KMS-11 (cell line): ENCODE measurements at regions not wholly inside any gene's neighbourhood (a gene's known extent, or its start where the extent isn't known, plus 50 kb on each side); places are given as distances from the start of the nearest gene placed in this dataset.

Experiments
- H2AFZ ChIP-seq: fragments of 200-600 bp; sonication (generic); 2 replicates; pipeline ENCODE4 v1.6.1; 2016; ENCODE audit warnings: antibody characterized with exemption, mixed run types, low read depth
- H3K27ac ChIP-seq: fragments of 200-600 bp; sonication (generic); 2 replicates; pipeline ENCODE4 v1.6.1; 2016; ENCODE audit warnings: mild to moderate bottlenecking, mixed run types
- H3K27me3 ChIP-seq: fragments of 200-600 bp; sonication (generic); 2 replicates; pipeline ENCODE4 v1.6.1; 2017; ENCODE audit warnings: mild to moderate bottlenecking, low read depth, mixed run types, moderate library complexity; ENCODE audit not compliant: insufficient read depth
- H3K36me3 ChIP-seq: fragments of 200-600 bp; sonication (generic); 2 replicates; pipeline ENCODE4 v1.6.1; 2017; ENCODE audit warnings: mild to moderate bottlenecking, mixed run types; ENCODE audit not compliant: insufficient read depth
- H3K4me1 ChIP-seq: fragments of 200-600 bp; sonication (generic); 2 replicates; pipeline ENCODE4 v1.6.1; 2016; ENCODE audit warnings: mild to moderate bottlenecking, low read depth, mixed run types; ENCODE audit not compliant: poor library complexity, severe bottlenecking
- H3K4me2 ChIP-seq: fragments of 200-600 bp; sonication (generic); 2 replicates; pipeline ENCODE4 v1.7.0; 2016; ENCODE audit warnings: mild to moderate bottlenecking, mixed run types
- H3K4me3 ChIP-seq: fragments of 200-600 bp; sonication (generic); IDR thresholded peaks from 2 replicates; pipeline ENCODE4 v1.6.1; 2017; ENCODE audit warnings: low read depth, low read length, mixed read lengths; ENCODE audit not compliant: insufficient read depth
- H3K79me2 ChIP-seq: fragments of 200-600 bp; sonication (generic); 2 replicates; pipeline ENCODE4 v1.6.1; 2016; ENCODE audit warnings: low read depth, mixed run types; ENCODE audit not compliant: insufficient read depth
- H3K9ac ChIP-seq: fragments of 200-600 bp; sonication (generic); 2 replicates; pipeline ENCODE4 v1.6.1; 2016; ENCODE audit warnings: mild to moderate bottlenecking, mixed run types
- H4K20me1 ChIP-seq: fragments of 200-600 bp; sonication (generic); 2 replicates; pipeline ENCODE4 v1.6.1; 2016; ENCODE audit warnings: mild to moderate bottlenecking, mixed run types; ENCODE audit not compliant: insufficient read depth
- TF ChIP-seq, protein P1 (sequence below): fragments of 200-600 bp; sonication (generic); conservative IDR thresholded peaks from 2 replicates; pipeline ENCODE4 v1.6.1; 2017; ENCODE audit warnings: low read depth, mild to moderate bottlenecking, antibody characterized with exemption, low read length, moderate library complexity, mixed read lengths

DNA sequence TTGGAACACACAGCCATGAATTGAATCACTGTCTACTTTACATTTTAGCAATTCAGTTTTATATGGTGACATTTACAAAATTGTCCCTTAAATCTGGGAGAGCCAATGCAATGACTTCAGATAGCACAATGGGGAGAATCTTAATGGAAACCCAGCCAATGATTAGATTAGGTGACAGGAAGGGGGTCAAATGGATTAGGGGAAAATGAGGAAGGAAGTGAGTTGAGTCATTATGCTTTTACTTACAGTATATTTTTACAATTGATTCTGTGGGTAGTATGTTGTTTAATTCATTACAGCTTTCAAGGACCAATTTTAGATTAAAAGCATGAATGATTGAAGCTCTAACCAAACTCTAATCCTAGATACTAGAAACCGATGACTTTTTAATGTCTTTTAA lies 229.8 kb downstream of the SOX4 start:
- no peak overlapping the region for H2AFZ ChIP-seq
- H3K27ac ChIP-seq: no peak overlapping the region
- H3K79me2 ChIP-seq: no peaks in the 10 kb centered on the region
- H3K27me3 ChIP-seq: no peaks in the 10 kb centered on the region
- no peak overlapping the region for H3K4me3 ChIP-seq
- no peaks in the 10 kb centered on the region for H3K4me1 ChIP-seq
- no peak overlapping the region for H3K4me2 ChIP-seq
- H3K9ac ChIP-seq: no peak overlapping the region
- no peaks in the 10 kb centered on the region for H3K36me3 ChIP-seq
- TF ChIP-seq, protein P1, sequence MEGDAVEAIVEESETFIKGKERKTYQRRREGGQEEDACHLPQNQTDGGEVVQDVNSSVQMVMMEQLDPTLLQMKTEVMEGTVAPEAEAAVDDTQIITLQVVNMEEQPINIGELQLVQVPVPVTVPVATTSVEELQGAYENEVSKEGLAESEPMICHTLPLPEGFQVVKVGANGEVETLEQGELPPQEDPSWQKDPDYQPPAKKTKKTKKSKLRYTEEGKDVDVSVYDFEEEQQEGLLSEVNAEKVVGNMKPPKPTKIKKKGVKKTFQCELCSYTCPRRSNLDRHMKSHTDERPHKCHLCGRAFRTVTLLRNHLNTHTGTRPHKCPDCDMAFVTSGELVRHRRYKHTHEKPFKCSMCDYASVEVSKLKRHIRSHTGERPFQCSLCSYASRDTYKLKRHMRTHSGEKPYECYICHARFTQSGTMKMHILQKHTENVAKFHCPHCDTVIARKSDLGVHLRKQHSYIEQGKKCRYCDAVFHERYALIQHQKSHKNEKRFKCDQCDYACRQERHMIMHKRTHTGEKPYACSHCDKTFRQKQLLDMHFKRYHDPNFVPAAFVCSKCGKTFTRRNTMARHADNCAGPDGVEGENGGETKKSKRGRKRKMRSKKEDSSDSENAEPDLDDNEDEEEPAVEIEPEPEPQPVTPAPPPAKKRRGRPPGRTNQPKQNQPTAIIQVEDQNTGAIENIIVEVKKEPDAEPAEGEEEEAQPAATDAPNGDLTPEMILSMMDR: no peak
- H4K20me1 ChIP-seq: no peaks in the 10 kb centered on the region

DNA sequence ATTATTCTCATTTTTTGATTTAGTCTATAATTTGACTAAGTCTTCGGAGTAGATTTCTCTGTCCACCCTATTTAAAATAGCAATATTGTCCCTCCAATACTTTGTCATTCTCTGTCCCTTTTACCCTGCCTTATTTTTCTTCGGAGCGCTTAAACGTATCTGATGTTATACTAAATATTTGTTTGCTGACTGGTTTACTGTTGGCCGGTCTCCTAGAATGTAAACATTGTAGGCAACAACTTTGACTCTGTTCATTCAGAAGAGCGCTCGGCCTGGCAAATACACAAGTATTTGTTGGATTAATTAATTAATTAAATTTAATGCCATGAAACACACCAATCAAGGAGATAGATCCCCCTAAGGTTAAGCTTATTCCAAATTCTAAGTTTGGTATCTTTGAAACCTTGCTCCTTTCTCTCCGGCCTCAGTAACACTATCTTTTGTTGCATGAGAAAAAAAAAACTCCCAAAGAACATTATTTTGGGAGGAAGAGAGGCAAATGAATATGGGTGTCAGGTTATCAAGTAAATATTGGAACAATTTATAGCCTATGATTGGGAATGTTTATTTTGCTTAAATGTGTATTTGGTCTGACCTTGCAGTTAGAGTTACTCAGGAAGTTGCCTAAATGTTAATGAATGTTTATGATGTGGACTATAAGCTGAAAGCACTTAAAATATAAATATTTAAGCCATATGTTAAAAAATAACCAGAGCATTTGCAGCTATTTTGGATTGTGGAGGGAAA lies 231.1 kb downstream of the SOX4 start:
- Histone ChIP-seq H3K36me3 (no peaks in the 10 kb centered on the region), H3K9ac (no peak overlapping the region), H3K4me3 (no peak overlapping the region), H4K20me1 (no peaks in the 10 kb centered on the region), H2AFZ (no peak overlapping the region), H3K4me2 (no peak overlapping the region), H3K4me1 (no peaks in the 10 kb centered on the region), H3K79me2 (no peaks in the 10 kb centered on the region), H3K27me3 (no peaks in the 10 kb centered on the region), H3K27ac (no peak overlapping the region)
- TF ChIP-seq, protein P1: no peak

DNA sequence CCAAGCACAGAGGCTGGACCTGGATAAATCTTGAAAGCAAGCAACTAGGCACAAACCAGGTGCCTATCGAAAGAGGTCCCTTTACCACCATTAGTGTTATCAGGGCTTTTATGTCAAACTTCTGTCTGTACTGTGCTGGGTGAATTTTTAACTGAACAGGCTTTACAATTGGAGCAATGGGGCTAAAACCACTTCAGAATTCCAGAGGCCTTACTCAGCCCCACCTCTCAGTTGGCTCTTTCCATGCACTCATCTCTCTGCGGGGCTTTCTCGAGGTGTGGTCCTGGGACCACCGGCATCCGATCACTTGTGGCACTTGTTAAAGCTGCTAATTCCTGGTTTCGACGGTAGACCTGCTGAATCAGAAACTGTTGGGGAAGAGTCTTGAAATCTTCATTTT lies 232.5 kb downstream of the SOX4 start:
- no peak overlapping the region for H3K27ac ChIP-seq
- no peak overlapping the region for H3K4me2 ChIP-seq
- no peaks in the 10 kb centered on the region for H3K27me3 ChIP-seq
- no peaks in the 10 kb centered on the region for H3K79me2 ChIP-seq
- TF ChIP-seq, protein P1: no peak
- no peaks in the 10 kb centered on the region for H4K20me1 ChIP-seq
- no peaks in the 10 kb centered on the region for H3K36me3 ChIP-seq
- no peak overlapping the region for H2AFZ ChIP-seq
- no peak overlapping the region for H3K4me3 ChIP-seq
- no peak overlapping the region for H3K9ac ChIP-seq
- no peaks in the 10 kb centered on the region for H3K4me1 ChIP-seq

DNA sequence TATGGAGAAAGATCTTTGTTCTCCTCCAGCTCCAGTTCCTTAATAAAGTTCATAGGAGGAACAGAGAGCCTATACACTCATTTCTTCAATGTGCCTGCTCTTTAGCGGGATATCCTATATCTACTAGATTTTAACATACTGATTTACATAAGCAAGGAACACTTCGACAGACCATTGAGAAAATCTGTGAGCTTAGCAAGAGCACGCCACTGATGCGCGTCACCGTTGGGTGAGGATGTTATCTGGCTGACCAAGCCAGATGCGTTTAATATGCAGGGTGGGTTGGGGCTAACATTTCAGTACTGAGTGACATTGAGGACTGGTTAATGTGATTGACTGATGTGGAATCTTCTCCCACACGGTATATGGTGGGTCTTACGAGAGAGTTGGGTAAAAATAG lies 233.4 kb downstream of the SOX4 start:
- TF ChIP-seq, protein P1: no peak
- Histone ChIP-seq H3K9ac (no peak overlapping the region), H3K27ac (no peak overlapping the region), H3K4me3 (no peak overlapping the region), H4K20me1 (no peaks in the 10 kb centered on the region), H2AFZ (no peak overlapping the region), H3K27me3 (no peaks in the 10 kb centered on the region), H3K4me1 (no peaks in the 10 kb centered on the region), H3K4me2 (no peak overlapping the region), H3K79me2 (no peaks in the 10 kb centered on the region), H3K36me3 (no peaks in the 10 kb centered on the region)
